HG02870 (cell line): ENCODE measurements at regions not wholly inside any gene's neighbourhood (a gene's known extent, or its start where the extent isn't known, plus 50 kb on each side); places are given as distances from the start of the nearest gene placed in this dataset.

Experiments used
- ATAC-seq: cut with Tn5 transposase; IDR thresholded peaks from one replicate; pipeline ENCODE4 v1.9.1; 2021; ENCODE audit warnings: mild to moderate bottlenecking, moderate library complexity; ENCODE audit not compliant: unreplicated experiment

- ATAC-seq, result no peak
These were observed 280.7 kb upstream of the SALL3 start for GRCh38 chr18:78698914-78699313.

DNA sequence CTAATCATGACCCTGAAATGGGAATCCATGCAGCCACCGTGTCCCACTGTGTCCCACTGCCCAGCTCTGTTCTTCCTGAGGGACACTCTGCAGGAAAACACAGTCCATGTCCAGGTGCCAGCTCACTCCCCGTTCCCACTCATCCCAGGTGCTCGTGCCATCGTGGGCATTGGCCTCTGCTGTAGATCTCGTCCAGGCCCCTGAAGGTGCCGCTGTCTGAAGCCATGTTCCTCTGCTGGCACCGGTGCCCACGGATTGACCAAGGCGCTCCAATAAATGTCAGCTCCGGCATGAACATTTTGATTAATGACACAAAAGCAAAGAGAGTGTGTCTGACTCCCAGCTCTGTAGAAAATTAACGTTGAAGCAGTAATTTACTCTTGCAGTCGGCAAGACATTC lies 280.1 kb upstream of the SALL3 start:
- ATAC-seq, result no peak

DNA sequence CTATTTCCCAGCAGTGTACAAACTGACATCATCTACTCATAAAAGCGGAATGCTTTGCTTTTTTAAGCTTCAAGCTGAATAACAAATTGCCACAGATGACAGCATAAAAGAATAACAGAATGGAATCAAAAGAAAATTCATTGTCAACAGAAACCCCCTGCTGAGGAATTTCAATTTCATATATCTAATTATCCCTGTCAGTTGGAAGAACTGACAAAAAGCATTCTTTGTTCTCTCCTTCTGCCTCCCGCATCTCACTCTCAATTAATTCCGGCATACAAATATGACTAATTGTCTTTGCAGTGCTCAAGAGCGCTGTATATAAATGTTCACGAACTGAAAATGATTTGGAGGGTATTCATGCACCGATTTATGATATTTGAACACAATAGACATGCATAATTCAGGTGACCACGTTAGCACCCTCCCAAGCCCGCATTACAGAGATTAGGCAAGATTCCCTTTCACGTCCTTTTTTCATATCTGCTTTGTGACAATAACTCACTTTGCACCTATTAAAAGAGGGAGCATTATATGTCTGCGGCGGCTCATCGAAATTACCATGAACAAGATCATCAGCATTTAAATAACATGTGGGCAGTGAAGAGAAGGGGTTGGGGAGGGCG lies 277.7 kb upstream of the SALL3 start:
- no peak for ATAC-seq

DNA sequence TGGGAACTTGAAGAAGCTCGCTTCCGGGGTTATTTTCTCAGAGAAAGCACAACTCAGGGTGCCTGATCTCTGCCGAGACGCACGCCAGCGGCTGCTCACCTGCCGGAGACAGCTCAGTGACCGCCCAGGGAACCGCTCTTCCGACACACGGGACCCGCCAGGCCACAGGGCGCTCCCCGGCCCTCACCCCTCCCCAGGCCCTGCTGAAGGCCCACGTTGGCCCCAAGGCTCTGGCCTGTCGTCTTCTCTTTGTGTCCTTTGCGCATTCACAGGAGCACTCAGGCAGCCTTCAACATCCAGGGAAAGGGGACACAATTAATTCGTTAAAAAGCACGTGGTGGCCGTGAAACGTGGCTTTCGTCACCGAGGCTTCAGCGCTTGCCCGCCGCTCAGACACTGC lies 276.3 kb upstream of the SALL3 start:
- ATAC-seq, result no peak

DNA sequence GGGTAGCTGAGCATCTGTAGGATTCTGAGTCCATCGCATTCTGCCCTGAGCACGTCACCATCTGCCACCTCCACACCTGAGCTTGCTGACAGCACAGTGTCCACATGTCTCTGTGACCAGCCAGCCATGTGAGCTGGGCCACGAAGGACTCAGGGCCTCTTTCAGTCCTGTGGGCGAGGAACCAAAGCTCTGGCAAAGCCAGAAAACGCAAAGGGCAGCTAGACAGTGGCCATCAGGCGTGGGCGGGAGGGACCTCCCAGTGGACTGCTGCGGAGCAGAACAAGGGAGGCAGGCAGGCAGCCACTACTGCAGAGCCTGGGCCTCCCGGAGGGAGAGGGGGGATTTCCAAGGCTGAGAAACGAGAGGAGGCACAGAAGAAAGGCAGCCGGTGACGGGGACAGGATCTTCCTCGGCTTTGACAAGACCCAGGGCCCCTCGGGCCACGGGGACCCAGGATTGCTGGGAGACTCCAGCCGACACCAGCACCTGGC lies 274.6 kb upstream of the SALL3 start:
- ATAC-seq, result no peak

DNA sequence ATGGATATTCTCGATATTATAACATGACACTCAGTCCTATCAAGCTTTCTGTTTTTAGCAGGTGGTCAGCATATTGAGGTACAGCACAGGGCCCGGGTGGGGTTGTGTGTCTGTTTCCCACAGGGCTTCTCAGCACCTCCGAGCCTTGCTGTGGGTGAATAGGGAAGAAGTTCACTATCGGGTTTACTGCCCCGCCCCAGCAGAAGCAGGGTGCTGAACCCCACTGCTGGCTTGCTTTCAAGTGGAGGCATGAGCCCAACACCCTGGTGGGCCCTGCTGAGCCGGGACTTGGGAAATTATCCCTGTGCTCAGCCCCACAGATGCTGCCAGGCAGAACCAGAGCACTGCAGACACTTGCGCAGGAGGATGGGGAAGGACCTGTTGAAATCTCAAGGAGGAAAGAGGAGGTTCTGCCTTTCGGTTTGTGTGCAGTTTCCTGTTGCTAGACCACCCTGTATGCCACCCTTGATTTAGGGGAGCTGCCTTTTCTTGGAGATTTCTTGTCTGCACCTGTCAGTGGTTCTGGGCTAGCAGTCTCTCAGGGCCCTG lies 270.3 kb upstream of the SALL3 start:
- ATAC-seq, result no peak

DNA sequence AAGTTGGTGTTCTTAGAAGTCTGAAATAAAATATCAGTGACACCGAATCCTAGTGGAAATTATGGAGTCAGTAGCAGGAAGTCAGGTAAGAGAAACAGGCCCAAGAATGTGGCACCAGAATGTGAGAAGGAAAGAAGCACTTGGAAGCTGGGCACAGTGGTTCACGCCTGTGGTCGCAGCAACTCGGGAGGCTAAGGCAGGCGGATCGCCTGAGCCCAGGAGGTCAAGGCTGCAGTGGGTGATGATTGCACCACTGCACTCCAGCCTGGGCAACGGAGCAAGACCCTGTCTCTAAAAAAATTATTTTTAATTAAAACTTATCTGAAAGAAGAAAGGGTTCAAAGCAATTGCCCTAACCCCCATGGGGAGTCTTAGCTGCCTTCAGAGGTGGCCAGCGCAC lies 268.3 kb upstream of the SALL3 start:
- no peak for ATAC-seq

DNA sequence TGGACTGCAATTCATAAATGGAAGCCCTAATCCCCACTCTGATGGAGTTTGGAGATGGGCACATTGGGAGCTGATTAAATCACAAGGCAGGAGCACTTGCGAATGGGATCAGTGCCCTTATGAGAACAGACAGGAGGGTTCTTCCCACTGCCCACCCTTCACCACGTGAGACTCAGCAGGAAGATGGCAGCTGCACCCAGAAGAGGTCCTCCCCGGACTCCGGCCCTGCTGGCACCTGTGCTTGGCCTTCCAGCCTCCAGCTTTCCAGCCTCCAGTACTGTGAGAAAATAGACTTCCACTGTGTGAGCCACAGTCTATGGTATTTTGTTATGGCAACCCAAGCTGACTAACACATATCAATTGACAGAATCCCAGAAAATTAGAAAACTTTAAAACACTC lies 267.6 kb upstream of the SALL3 start:
- no peak for ATAC-seq

DNA sequence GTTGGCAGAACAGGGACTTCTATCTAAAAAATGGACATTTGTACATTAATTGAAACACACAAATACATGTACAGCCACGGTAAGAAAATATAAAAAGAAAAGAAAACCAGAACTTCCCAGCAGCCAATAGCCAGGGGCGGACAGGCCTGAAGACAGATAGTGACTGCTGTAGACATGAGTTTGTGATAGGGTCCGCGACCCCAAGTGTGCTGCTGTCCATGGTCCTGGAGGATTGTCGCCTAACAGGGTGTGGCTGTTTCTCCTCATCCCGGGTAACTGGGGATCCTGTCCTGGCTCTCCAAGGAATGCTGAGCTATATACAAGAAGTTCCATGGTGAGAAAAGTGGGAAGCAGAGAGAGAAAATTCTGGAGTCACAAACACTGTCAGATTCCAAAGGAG lies 266.5 kb upstream of the SALL3 start:
- ATAC-seq, result no peak

- no peak for ATAC-seq
These were observed 265.9 kb upstream of the SALL3 start for GRCh38 chr18:78713726-78714125.

GRCh38 chr18:78716022-78716421 lies 263.6 kb upstream of the SALL3 start:
- no peak for ATAC-seq

- no peak for ATAC-seq
These were observed 263.0 kb upstream of the SALL3 start for GRCh38 chr18:78716581-78716980.

- no peak for ATAC-seq
These were observed 262.4 kb upstream of the SALL3 start for GRCh38 chr18:78717051-78717765.

DNA sequence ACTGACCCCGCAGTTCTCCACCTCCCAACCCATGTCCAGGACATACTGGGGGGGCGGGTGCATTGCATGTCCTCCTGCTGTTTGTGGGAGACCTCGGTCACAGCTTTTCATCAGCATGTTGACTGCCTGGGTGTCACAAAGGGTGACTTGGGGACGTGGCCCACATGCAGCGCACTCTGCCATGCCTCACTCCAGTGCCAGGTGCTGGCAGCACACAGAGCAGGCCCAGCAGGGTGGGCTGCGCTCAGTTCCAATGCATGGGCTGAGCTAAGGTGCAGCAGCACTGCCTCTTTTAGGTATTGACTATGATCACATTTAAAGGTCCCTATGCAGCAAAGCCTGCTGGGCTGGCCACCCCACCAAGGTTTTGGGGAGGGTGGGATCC lies 261.9 kb upstream of the SALL3 start:
- no peak for ATAC-seq

DNA sequence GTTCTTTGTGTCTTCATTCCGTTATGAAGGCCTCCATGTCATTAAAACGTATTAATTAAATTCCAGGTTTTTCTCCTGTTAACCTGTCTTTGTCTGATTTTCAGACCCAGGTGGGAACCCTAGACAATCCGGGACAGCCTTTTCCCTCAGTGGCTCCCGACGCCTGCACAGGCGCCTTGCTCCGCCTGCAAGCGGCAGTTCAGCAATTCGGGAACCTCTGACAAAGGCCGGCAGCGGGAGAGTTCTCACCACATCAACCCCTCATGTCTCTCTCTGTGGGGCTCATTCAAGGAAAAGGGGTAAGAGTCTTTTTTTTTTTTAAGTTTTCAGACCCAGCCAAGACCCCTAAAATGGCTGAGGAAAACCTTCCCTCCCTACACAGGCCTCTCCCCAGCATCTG lies 259.8 kb upstream of the SALL3 start:
- no peak for ATAC-seq

DNA sequence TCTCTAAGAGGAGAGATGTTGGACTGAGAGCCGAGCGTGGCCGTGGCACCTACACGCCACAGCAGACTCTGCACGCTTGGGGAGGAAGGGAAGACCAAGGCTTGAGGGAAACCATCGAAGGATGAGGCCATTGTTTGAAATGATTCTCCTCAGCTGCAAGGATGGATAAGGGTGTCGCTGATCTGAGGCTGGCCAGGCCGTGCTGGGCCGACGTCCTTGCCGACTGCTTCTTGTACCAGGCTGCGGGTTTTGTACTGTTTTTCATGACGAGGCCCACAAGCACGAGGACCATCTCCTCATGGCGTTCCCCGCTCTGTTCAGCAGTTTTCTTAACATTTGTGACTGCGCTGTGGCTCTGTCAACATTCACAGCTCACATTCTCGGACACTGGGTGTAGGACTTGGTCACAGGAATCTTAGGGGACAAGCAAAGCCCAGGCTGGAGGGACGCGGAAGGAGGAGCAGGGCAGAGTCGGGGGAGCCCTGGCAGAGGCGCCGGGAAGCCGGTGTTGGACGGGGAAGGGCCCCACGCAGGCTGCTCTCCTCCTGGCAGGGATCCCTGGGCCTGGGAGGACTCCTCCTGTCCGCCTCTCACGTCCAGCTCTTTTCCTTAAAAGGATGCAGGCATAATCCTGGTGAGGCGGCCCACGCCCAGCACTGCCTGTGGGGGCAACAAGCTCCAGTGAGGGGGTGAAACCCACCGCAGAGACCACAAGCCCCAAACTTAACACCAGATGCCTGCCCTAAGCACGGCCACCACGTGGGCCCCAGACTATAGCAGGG lies 259.0 kb upstream of the SALL3 start:
- ATAC-seq, result no peak

- no peak for ATAC-seq
These were observed 258.3 kb upstream of the SALL3 start for GRCh38 chr18:78721238-78721875.

DNA sequence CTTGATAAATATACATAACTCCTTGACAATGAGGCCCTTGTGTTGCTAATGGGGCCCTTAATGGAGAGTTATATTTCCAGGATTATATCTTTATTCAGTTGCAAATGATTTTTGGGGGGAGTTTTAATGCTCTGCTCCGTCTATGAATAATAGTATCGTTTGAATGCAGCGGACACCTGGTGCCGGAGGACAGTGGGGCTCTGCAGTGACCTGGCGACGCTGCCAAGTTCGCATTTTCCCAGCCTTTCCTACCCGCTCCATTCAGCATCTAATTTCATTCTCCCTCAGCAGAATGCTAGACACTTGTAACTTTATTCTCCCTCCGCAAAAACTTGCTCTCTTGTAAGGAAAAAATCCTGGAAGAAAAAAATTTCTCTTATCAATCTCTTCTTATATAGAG lies 257.6 kb upstream of the SALL3 start:
- ATAC-seq, result no peak

DNA sequence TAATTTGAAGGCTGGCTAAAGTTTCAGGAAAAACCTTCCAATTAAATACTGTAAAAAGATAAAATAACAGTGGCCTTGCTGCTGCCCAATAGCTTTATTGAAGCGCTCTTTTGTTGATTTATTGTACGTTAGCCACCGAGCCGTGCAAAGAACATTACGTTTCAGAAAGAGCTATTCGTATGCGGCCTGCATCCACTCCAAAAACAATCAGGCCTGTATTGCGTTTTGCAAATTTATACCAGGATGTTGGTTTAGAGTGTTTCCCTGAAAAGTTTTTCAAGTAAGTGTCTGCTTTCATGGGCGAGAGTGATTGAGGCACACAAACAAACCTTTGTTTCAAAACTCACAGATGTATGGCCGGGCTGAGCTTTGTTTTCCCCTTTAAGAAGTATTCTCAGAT lies 257.2 kb upstream of the SALL3 start:
- ATAC-seq, result no peak

- no peak for ATAC-seq
These were observed 256.5 kb upstream of the SALL3 start for GRCh38 chr18:78722929-78723710.
